ENCODE measurements at regions not wholly inside any gene's neighbourhood (a gene's known extent, or its start where the extent isn't known, plus 50 kb on each side); places are given as distances from the start of the nearest gene placed in this dataset.

- TF ChIP-seq CTCF (IDR thresholded peaks at IDR 0.05; ENCODE audit: control insufficient read depth, insufficient read depth, low read depth, low read length, missing control alignments) = no peak
- H3K4me3 ChIP-seq (ENCODE audit: control insufficient read depth, low read depth, low read length) = no peak overlapping the region
- no peak for DNase-seq (ENCODE audit: low read depth)
Observed at GRCh38 chr1:29629401-29629800, 393.1 kb downstream of the PTPRU start.

GRCh38 chr1:29628190-29628589 is 391.9 kb downstream of the PTPRU start:
- no peak overlapping the region for H3K4me3 ChIP-seq (ENCODE audit: control insufficient read depth, low read depth, low read length)
- no peak for DNase-seq (ENCODE audit: low read depth)
- no peak for TF ChIP-seq CTCF (IDR thresholded peaks at IDR 0.05; ENCODE audit: control insufficient read depth, insufficient read depth, low read depth, low read length, missing control alignments)

- DNase-seq (ENCODE audit: low read depth) = no peak
- TF ChIP-seq CTCF (IDR thresholded peaks at IDR 0.05; ENCODE audit: control insufficient read depth, insufficient read depth, low read depth, low read length, missing control alignments) = no peak
- H3K4me3 ChIP-seq (ENCODE audit: control insufficient read depth, low read depth, low read length) = no peak overlapping the region
Observed at GRCh38 chr1:29626726-29627125, 390.4 kb downstream of the PTPRU start.

GRCh38 chr1:29626066-29626465 is 389.7 kb downstream of the PTPRU start:
- TF ChIP-seq CTCF (IDR thresholded peaks at IDR 0.05; ENCODE audit: control insufficient read depth, insufficient read depth, low read depth, low read length, missing control alignments) = no peak
- no peak for DNase-seq (ENCODE audit: low read depth)
- H3K4me3 ChIP-seq (ENCODE audit: control insufficient read depth, low read depth, low read length) = no peak overlapping the region

- H3K4me3 ChIP-seq (ENCODE audit: control insufficient read depth, low read depth, low read length) = no peak overlapping the region
- DNase-seq (ENCODE audit: low read depth) = no peak
- TF ChIP-seq CTCF (IDR thresholded peaks at IDR 0.05; ENCODE audit: control insufficient read depth, insufficient read depth, low read depth, low read length, missing control alignments) = no peak
Observed at GRCh38 chr1:29625084-29625420, 388.7 kb downstream of the PTPRU start.

- TF ChIP-seq CTCF (IDR thresholded peaks at IDR 0.05; ENCODE audit: control insufficient read depth, insufficient read depth, low read depth, low read length, missing control alignments) = no peak
- DNase-seq (ENCODE audit: low read depth) = no peak
- H3K4me3 ChIP-seq (ENCODE audit: control insufficient read depth, low read depth, low read length) = no peak overlapping the region
Observed at GRCh38 chr1:29624320-29625083, 388.2 kb downstream of the PTPRU start.

Data from AG09309 (cell line).